HG03521 (cell line): ENCODE measurements at regions not wholly inside any gene's neighbourhood (a gene's known extent, or its start where the extent isn't known, plus 50 kb on each side); places are given as distances from the start of the nearest gene placed in this dataset.

ENCODE experiments used
- ATAC-seq: cut with Tn5 transposase; IDR thresholded peaks from one replicate; pipeline ENCODE4 v1.9.1; 2021; ENCODE audit warnings: mild to moderate bottlenecking, moderate library complexity; ENCODE audit not compliant: unreplicated experiment

DNA sequence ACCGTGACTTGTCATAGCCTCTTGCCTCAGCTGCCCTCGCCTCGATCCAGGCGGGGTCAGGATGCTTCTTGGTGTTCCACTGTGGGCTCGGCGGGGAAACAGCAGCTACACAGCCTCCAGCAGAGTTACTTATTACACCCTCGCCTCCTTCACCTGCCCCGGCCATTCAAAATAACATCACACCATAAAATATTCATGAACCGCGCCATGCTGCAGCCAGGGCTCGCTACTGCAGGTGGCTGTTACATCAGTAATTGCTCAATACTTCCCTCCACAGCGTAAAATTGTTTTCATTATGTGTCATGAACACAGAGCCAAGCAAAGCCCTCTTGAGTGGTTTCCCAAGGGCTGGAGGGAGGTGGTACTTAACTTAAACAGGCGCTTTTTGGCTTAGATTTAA is 241.5 kb upstream of the SP8 start:
- ATAC-seq, result no peak

DNA sequence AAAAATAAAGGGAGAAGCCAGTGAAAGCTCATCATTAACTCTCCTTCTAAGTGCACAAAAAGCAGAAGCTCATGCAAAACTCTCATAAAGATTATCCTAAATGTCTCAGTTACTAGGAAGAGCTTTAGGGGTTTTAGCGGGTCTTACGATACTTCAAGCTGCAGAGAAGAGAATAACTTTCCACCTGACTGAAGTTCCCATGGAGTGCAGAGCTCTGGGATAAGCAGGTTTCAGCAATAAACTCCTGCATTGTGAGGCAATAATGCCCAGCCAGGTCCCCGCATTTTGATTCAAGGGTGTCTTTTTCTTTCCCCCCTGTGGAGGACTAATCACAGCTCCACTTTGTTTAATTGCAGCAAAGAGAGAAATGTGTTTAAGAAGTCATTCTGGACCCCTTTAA is 241.9 kb upstream of the SP8 start:
- ATAC-seq, result no peak

DNA sequence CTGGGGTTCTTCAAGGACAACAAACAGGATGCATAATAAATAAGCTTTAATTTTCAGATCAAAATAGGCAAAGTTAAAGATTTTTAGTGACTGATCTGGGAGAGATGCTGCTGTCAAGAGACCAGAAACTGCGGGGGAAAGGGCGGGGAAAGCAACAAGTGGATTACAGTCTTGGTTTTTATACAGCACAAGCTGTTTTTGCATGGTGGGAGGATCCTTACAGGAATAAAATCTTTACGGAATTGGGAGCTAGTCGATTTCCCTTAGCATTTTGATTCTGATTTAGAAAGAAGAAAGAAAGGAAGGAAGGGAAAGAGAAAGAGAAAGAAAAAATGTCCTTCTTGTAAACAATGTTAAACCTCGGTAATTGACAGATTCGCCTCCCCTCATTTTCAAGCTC is 242.3 kb upstream of the SP8 start:
- ATAC-seq, result no peak

DNA sequence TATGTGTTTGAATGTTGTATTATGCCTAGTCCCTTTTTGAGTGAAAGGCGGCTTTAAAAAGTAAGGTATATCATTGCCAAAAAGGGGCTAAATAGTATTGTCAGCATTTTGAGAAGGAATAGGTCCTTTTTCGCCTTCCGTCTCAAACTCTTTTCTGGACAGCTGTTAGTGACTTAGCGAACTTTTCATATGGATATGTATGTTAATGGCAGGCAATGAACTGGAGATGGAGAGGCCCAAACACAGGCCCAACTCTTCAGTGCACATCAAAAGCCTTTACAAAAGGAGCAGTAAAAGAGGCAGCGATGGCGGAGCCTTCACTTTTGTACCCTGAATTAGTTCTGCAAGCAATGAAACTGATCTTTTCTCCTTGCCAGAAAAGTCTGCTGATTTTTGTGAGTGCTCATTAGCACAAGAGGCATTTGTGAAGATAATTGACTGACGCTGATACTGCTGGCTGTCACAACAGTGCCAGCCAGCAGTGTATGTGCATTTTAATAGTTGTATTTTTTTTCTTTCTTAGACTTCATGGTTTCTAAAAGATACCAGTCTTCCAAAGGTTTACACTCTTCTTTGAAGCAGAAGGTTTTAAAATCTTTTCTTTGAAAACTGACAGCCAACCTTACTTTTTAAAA is 243.7 kb upstream of the SP8 start:
- ATAC-seq, result no peak

DNA sequence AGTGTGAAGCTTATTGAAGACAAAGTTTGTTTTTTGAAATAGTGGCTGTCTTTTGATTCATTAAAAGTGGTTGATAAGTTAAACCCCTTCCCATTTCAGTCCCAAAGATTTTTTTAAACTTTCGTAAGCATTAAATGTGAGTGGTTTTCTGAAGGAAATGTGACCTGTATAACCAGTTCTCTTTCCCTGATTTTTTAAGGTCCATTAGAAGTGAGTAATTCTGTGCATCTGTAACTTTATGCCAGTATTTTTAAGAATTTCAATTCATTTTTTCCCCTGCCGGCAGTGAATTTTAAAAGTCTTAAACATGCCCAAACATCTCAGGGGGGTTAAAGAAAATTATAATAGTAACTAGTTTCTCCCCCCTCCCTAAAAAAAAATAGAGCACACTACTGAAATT is 254.6 kb upstream of the SP8 start:
- no peak for ATAC-seq

DNA sequence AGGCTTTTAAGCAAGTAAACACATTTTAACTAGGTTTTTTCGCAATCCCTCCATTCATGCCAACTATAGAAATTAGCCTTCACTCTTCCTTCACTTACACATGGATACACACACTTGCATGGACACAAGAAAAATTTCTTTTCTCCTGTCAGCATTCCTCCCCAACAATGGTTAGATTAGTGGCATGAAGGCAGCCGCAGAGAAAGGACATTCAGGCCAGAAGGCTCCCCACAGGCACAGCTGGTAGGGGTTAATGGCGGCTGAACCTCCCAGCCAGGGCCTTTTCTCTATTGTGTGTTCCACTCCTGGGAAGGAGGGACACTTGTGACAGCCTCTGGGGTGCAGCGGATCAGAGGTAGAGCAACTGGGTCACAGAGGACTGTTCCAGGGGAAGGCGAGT is 255.0 kb upstream of the SP8 start:
- ATAC-seq, result no peak

DNA sequence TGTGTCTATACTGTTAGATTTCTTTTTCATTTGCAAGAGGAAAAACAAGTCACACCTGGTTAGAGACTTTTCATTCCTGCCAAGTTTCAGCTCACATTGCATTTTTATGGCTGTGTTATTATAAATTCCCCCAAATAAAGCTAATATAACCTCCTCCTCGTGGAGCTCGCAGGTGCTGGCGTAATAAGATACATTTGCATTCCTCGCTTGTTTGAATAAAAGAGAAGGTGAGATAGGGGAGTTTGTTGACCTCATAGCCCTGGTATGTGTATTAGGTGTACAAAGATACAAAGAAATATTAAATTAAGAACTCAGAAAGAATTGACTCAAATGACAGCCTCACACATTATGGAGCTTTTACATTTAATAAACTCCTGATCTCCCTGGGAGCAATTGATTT is 257.7 kb upstream of the SP8 start:
- no peak for ATAC-seq

DNA sequence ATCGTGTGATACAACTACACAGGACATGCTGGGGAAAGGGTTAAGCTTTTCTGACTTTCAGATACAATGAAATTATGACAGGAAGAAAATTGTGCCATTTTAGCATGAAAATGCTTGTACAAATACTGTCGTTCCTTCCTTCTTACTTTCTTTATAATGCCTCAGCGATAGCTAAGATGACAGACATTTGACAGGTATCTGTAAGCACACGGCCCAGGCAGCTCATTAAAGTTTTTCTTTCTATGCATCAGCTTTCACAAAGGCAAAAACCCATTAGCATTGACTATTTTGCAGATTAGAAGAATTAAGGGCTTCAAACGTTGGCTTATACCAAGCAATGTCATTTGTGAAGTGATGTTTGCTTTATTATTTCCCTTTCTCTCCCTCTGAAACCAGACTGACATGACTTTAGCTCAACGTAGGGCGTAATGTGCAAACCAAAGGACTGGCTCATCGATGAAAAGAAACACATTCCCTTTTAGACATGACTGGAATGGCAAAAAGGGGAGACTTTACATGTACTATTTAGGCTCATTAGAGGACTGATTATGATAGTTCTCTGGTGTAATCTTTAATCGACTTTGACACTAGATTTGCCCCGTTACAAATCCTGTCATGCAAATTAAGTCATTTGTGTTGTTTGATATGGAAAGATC is 258.4 kb upstream of the SP8 start:
- ATAC-seq, result no peak

DNA sequence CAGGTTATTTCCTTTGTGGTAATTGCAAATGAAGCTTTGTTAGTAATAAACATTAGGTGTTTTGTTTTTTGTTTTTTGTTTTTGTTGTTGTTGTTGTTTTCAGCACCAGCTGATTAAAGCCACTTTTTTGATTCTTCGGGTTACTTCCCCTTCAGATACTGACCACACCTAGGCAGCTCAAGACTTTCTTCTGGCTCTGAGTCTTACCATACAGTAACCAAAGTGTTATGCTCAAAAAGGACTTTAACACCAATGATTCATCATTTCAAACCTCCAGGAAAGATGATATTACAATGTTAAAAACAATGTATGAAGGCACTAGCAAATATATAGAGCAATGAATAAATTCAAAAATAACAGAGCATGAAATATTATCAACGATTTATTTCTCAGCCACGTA is 265.2 kb upstream of the SP8 start:
- no peak for ATAC-seq

DNA sequence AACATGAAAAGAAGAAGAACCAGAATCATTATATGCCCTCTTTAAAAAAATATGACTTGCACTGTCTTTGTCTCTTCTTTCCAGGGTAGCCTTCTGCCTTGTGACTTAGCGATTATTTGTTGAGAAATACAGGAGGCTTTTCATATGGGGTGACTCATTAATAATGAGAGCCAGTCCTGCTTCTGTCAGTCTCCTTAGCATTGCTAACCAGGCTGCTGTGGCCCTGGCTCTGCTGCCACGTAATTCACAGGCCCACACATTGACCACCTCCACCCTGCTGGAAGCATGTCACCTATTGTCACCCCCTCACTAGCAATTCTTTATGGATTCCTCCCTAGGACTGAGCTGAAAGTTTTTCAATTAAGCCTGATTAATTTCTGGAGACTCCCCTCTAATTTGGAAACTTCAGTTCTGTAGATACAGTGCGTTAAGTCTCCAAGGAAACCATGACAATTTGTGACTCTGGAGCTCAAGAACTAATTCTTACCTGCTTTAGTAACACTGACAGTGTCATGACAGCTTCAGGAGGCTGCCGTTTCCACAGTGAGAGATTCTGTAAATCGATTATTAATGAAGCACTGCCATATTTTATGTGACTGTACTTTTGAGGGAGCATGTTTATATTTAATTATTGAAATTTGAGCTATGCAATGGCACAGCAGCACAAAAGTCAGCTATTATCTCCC is 267.9 kb upstream of the SP8 start:
- ATAC-seq, result no peak

DNA sequence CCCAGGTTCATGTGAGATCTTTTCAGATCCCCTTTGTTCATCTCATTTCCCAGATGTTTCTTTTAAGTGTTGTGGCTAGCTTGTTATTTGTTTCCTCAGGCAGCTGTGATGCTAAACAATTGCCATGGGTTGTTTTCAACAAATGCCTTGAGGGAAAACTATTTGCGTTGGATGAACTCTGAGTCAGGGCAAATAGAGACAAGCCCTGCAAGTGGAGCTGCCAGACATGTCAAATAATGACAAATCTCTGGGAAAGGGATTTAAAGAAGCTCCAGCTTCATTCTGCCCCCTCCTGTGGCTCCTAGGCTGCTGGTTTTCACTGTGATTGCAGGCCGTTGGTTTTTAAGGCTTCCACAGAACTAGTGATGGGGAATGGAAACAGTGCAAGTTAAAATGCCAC is 272.4 kb upstream of the SP8 start:
- ATAC-seq, result no peak

DNA sequence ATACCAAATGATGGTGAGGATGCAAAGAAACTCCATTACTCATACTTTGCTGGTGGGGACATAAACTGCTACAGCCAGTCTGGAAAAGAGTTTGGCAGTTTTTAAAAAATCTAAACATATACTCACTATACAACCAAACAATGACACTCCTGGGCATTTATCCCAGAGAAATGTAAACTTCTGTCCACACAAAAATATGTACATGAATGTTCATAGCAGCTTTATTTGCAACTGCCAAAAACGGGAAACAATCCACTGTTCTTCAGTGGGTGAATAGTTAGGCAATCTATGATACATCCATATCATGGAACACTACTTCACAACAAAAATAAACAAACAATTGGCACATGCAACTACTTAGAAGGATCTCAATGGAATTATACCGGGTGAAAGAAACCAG is 276.4 kb upstream of the SP8 start:
- ATAC-seq, result no peak

DNA sequence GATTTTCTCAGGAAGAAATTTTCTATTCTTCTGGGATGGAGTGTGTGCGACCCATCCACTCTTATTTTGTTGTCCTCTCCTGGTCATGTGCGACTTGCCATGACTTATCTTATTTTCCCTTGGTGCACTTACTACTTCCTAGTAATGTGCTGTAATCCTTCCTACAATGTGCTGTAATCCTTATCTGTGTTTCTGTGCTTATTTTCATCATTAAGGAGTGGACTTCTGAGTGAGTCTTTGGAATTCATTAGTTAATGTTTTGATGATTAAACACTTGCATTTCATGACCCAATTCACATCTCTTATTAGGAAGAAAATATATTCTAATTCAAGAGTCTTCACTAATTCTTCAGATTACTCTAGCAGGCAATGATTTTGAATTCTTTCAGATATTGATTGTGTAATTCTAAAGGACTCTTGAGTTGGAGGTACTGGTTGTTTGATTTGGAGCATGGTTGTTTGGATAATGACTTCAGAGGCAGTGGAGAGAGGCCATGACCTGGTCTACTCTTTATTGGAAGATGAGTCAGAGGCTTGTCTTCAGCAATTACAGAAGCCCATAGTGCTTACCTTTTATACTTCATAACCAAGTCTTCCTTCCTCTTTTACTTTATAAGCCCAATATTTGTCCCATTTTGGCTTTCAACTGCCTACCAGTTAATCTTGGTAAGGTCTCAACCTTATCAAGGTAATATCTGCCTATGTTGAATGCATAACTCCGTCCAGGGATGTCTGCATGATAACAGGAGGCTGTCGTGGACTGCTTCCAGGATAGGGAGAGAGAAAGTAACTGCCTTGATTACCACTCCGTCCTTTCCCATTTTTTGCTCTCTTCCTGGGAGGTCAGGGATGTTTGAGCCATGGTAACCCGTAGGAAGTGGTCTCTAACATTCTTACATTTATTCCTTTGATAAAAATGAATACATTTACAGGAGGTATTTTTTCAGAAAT is 278.3 kb upstream of the SP8 start:
- no peak for ATAC-seq

DNA sequence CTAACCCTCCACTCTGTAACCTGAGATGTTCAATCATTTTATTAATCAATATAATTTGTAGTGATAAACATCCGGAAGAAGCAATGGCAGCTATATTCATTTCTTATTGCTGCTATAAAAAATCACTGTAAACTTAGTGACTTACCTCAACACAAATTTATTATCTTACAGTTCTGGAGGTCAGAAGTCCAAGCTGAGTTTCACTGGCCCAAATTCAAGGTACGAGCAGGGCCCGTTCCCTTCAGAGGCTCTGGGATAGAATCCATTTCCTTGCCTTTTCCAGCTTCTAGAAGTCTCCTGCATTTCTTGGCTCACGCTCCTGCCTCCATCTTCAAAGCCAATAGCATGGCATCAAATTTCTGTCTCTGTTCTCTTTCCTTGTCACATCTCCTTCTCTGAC is 279.5 kb upstream of the SP8 start:
- no peak for ATAC-seq

DNA sequence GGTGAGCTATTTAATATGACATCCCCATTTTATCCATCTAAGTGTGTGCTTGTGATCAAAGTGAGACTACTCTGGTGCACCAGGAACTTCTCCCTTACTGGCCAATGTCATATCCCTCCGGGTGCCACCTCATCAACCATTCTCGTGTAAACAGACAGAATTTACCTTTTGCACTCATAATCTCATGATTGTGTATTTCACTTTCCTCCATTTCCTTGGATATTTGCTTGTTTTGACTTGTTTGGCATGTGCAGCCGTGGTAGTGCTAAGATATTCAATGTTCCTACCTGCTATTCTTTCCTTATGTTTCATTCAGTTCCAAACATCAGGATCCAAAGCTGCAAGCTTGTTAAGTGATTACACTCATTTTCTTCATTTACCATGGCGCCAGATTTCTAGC is 280.5 kb upstream of the SP8 start:
- ATAC-seq, result no peak

DNA sequence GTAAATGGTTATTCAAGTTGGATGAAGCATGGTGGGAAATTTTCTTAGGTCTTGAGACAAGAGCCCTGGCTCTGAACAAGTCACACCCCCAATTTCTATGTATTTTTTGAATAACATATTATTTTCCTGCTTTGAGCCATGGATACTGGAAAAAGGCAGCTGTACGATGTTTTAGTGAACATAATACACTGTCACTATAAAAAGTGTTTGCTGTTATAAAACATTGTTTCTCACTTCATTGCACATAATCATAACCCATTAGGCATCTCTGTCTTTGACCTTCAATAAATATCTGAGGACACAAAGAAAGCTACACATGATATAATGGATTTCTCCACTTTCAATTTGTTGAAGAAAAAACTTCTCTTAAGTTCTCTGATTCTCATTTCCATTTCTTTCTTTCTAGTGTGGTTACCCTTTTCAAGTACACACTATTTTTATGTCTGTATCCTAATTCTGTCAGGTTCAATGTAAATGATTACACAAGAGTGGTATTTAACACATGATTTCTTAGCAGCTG is 283.9 kb upstream of the SP8 start:
- ATAC-seq, result no peak

DNA sequence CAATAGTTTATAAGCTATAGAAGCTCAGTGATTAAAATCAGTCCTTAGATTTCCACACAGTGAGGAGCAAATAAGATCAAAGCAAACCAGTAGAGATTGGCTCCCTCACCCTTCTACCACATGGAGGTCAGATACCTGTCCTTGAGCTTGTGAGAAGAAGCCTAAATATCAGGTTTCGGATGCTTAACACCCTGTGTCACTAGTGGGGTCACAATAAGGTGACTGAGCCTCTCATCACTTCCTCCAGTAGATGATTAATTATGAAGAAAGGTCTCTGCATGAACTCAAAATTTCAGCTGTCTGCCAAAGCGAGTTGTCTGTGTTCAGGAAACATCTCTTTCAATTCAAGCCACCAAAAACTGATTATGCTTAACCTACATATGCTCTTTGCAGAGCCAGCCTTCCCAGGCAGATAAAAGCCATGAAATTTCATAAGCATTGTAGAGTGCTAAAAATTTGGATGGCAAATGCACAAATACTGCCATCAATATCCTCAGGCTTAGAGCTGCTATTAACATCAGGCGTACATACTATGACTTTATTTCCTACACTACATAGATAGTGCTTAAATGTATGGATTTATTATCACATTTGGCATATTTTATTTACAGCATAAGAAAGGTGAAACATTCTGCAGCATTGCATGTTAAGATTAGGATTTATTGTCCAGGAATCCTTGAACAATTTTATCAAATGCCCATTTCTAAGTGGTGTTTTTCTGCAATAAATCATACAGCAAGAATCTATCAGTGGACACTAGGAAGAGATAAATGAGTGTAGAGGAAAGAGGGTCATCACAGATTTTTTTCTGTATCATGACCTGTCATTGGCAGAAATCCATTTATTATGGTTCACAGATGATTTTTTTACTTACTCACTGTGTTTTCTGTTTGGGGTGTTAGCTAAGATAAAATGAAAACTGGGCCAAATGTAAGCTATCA is 285.1 kb upstream of the SP8 start:
- no peak for ATAC-seq

DNA sequence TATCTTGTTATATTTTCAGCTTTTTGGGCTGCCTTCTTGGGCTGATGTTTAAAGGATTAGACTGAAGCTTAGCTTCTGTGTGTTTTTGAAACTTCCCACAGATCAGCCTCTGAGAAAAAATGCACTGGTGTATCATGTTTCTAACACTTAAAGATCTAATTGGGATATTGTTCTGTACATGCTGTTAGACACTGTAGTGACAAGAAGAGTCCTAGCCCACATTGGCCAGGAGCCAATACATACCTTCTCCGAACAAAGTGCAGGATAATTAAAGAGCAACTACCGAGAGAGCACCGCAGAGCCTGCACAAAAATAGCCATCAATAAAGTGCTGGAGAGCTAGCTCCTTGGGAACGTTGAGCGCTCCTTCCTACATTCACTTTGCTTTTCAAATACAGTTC is 289.4 kb upstream of the SP8 start:
- no peak for ATAC-seq

DNA sequence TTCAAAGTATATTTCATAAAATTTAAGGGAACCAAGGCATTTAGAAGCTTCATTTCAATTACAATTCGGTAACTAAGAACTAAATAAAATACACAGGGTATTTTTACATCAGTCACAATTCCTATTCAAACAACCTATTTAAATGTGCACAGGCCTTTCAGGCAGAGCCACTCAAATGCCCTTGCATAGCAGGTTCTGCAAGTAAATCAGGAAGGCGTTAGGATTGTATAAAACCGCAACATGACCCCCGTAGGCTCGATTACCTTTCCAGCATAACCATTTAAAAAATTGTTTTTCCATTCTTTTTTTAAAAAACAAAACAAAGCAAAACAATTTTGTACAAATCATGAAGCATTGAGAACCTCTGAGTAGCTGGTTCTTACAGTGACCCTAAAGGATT is 289.9 kb upstream of the SP8 start:
- no peak for ATAC-seq

DNA sequence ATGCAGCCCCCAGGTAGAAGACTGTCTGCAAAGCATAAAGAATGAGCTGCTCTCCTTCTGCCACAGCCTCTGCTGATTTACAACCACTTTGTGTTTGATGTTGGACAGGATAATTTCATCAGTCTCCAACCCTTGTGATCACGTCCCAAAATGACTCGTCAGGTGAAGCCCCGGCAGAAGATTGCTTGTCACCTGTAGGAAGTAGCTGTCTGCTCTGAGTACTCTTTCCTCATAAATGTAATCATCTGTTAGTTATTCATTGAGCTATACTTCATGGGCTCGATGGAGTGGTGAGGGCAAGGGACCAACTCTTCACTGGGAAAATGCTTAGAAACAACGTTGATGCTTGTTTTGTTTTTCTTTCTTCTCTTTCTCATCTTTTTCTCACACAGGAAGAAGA is 290.9 kb upstream of the SP8 start:
- ATAC-seq, result no peak
